ENCODE measurements at regions not wholly inside any gene's neighbourhood (a gene's known extent, or its start where the extent isn't known, plus 50 kb on each side); places are given as distances from the start of the nearest gene placed in this dataset.

- peaks cover 3% of the 10 kb centered on the region; the same call in 1 of the 2 replicates for H3K4me1 ChIP-seq (ENCODE audit: control insufficient read depth, insufficient read depth, low read length)
- POLR2A ChIA-PET = no interaction called here
- H3K9me3 ChIP-seq (ENCODE audit: control insufficient read depth, insufficient read depth, low read depth, low read length) = no peaks in the 10 kb centered on the region
- H3K4me3 ChIP-seq (ENCODE audit: low read depth in 2 of 2, low read length in 2 of 2) = no peak overlapping the region
- in situ Hi-C loops (cut with HindIII; ENCODE audit: low pct_unique_long_range_greater_than_20kb, low sequenced_read_pairs) = no loop called here
- DNase-seq (ENCODE audit: low read depth, low spot score) (no peak), ATAC-seq (no peak)
- H3K36me3 ChIP-seq (ENCODE audit: control insufficient read depth, insufficient read depth, low read length) = no peaks in the 10 kb centered on the region
- no TSS peak for BruUV-seq (replicated peaks)
- no peak for TF ChIP-seq CTCF (IDR thresholded peaks at IDR 0.05)
- no peak for TF ChIP-seq SIN3A (IDR thresholded peaks at IDR 0.05; ENCODE audit: borderline replicate concordance, insufficient read depth, low read depth, low read length)
- TF ChIP-seq REST (IDR thresholded peaks at IDR 0.05; ENCODE audit: insufficient read depth in 1 of 2, low read depth in 2 of 2, low read length in 1 of 2) = no peak
- TF ChIP-seq POLR2AphosphoS5 (IDR thresholded peaks at IDR 0.05; ENCODE audit: low read depth, low read length) = no peak
- no peak for TF ChIP-seq TCF7L2 (IDR thresholded peaks at IDR 0.05; ENCODE audit: low read depth, low read length)
- no peak overlapping the region for H3K27ac ChIP-seq (ENCODE audit: low read length)
- CTCF ChIA-PET = no interaction called here
- no peaks in the 10 kb centered on the region for H3K27me3 ChIP-seq (ENCODE audit: control insufficient read depth, insufficient read depth, low read length)
- intact Hi-C loops (cut with micrococcal nuclease; ENCODE audit: unreplicated experiment) = no loop called here
These were observed 201.2 kb downstream of the PIK3R1 start for GRCh38 chr5:68416714-68417113.

GRCh38 chr5:68418201-68418600 lies 202.6 kb downstream of the PIK3R1 start:
- CTCF ChIA-PET = no interaction called here
- Histone ChIP-seq H3K27ac (ENCODE audit: low read length) (no peak overlapping the region), H3K27me3 (ENCODE audit: control insufficient read depth, insufficient read depth, low read length) (no peaks in the 10 kb centered on the region), H3K4me1 (ENCODE audit: control insufficient read depth, insufficient read depth, low read length) (peaks cover 3% of the 10 kb centered on the region; the same call in 1 of the 2 replicates), H3K36me3 (ENCODE audit: control insufficient read depth, insufficient read depth, low read length) (no peaks in the 10 kb centered on the region), H3K4me3 (ENCODE audit: low read depth in 2 of 2, low read length in 2 of 2) (no peak overlapping the region), H3K9me3 (ENCODE audit: control insufficient read depth, insufficient read depth, low read depth, low read length) (no peaks in the 10 kb centered on the region)
- POLR2A ChIA-PET = no interaction called here
- in situ Hi-C loops (cut with HindIII; ENCODE audit: low pct_unique_long_range_greater_than_20kb, low sequenced_read_pairs) = no loop called here
- no peak for ATAC-seq
- BruUV-seq (replicated peaks) = no TSS peak
- TF ChIP-seq TCF7L2 (IDR thresholded peaks at IDR 0.05; ENCODE audit: low read depth, low read length) = no peak
- no peak for TF ChIP-seq REST (IDR thresholded peaks at IDR 0.05; ENCODE audit: insufficient read depth in 1 of 2, low read depth in 2 of 2, low read length in 1 of 2)
- TF ChIP-seq SIN3A (IDR thresholded peaks at IDR 0.05; ENCODE audit: borderline replicate concordance, insufficient read depth, low read depth, low read length) = no peak
- no peak for TF ChIP-seq CTCF (IDR thresholded peaks at IDR 0.05)
- no peak for TF ChIP-seq POLR2AphosphoS5 (IDR thresholded peaks at IDR 0.05; ENCODE audit: low read depth, low read length)
- DNase-seq (ENCODE audit: low read depth, low spot score) = no peak
- intact Hi-C loops (cut with micrococcal nuclease; ENCODE audit: unreplicated experiment) = no loop called here
